Retinal pigment epithelial cell (primary cell): ENCODE measurements at regions not wholly inside any gene's neighbourhood (a gene's known extent, or its start where the extent isn't known, plus 50 kb on each side); places are given as distances from the start of the nearest gene placed in this dataset.
A peak's percentile ranks its signal among the peaks of the same experiment; 100 is the strongest.

Experiments used
- DNase-seq: peaks from one replicate; pipeline ENCODE4 v3.0.0-alpha.2; 2010; ENCODE audit warnings: low read depth
- H3K4me3 ChIP-seq: 2 replicates; pipeline ENCODE4 v1.5.1; 2011; ENCODE audit warnings: mild to moderate bottlenecking, low read length, control low read depth, moderate library complexity
- CTCF ChIP-seq: conservative IDR thresholded peaks from 2 replicates; pipeline ENCODE4 v1.5.1; 2011; ENCODE audit warnings: low read depth, low read length, control low read depth, inconsistent platforms

- DNase-seq: no peak
- H3K4me3 ChIP-seq: no peak overlapping the region
- TF ChIP-seq CTCF: no peak
Observed at GRCh38 chr10:29962166-29962850, 97.1 kb downstream of the JCAD start.

DNA sequence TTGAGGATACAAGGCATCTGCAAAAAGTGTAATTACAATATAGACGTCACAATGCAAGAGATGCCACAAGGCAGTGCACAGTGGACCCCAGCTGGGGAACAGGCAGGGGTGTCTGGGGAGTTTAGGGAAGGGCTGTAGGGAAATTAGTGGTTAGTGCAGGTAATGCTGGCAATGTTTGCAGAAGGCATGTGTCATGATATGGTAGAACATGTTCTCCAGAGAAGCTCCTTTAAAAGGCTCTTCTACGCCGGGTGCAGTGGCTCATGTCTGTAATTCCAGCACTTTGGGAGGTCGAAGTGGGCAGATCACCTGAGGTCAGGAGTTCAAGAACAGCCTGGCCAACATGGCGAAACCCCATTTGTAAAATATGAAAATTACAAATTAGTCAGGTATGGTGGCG, 98.0 kb downstream of the JCAD start:
- no peak overlapping the region for H3K4me3 ChIP-seq
- DNase-seq: no peak
- no peak for TF ChIP-seq CTCF

- H3K4me3 ChIP-seq: no peak overlapping the region
- DNase-seq: no peak
- TF ChIP-seq CTCF: no peak
Observed at GRCh38 chr10:29960261-29960660, 99.1 kb downstream of the JCAD start.

GRCh38 chr10:29959586-29959985, 99.8 kb downstream of the JCAD start:
- no peak for DNase-seq
- H3K4me3 ChIP-seq: no peak overlapping the region
- TF ChIP-seq CTCF: no peak

GRCh38 chr10:29958440-29958839, 100.9 kb downstream of the JCAD start:
- H3K4me3 ChIP-seq: no peak overlapping the region
- no peak for DNase-seq
- TF ChIP-seq CTCF: no peak

GRCh38 chr10:29957907-29958331, 101.5 kb downstream of the JCAD start:
- DNase-seq: peak; percentile 50
- H3K4me3 ChIP-seq: no peak overlapping the region
- TF ChIP-seq CTCF: no peak

GRCh38 chr10:29957236-29957635, 102.2 kb downstream of the JCAD start:
- no peak for TF ChIP-seq CTCF
- no peak overlapping the region for H3K4me3 ChIP-seq
- no peak for DNase-seq
